ENCODE measurements at regions not wholly inside any gene's neighbourhood (a gene's known extent, or its start where the extent isn't known, plus 50 kb on each side); places are given as distances from the start of the nearest gene placed in this dataset.

DNA sequence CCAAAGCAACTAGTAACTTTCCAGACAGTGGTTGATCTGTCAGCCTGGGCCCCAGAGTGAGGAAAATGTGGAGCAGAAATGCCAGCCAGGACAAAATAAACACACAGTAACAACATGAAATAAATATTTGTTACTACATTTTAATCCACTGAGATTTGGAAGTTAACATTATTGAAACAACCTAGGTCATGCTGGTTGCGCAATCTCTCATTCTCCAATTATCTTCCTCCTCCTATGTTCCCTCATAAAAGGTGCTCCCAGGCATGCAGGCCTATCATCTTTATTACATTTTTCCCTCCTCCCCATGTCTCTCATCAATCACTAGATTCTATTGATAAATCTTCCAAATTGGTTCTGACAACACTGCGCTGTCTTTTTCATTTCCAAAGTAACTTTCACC lies 363.1 kb downstream of the HINT1 start:
- Mint-ChIP-seq H3K27ac (no peak overlapping the region), H3K27me3 (ENCODE audit: low read depth) (no peaks in the 10 kb centered on the region; the same call in 1 of the 2 replicates), H3K36me3 (ENCODE audit: insufficient read depth in 1 of 3, low read depth in 3 of 3) (peaks cover 0 to 6% (median 4%) of the 10 kb centered on the region in 3 experiments; a peak in 3 of 7 replicates), H3K4me1 (0 out of 4 replicates have a peak, but pooled peaks cover 0 to under 1% of the 10 kb centered on the region in 2 experiments), H3K9me3 (peaks cover 3 to 8% of the 10 kb centered on the region in 2 experiments; a peak in 4 of 5 replicates), H3K4me3 (no peak overlapping the region)
- no CpG with 5 or more reads among the region's 2 CpGs for WGBS (ENCODE audit: extremely low coverage, insufficient read length, low lambda C conversion rate)
- Histone ChIP-seq H2BK15ac (ENCODE audit: low read depth, low read length) (no peak overlapping the region), H3K9ac (ENCODE audit: extremely low read depth, insufficient read length, low read length) (no peak overlapping the region), H3K79me2 (ENCODE audit: insufficient read depth, low read length) (no peaks in the 10 kb centered on the region), H3K27ac (ENCODE audit: insufficient read length, low read depth, low read length) (no peak overlapping the region), H3K27me3 (ENCODE audit: insufficient read depth, low read length) (no peaks in the 10 kb centered on the region), H3K18ac (ENCODE audit: insufficient read length, low read depth, low read length) (no peak overlapping the region), H2BK20ac (ENCODE audit: low read depth, low read length, poor library complexity, severe bottlenecking) (no peak overlapping the region), H3K23ac (ENCODE audit: insufficient read length, low read depth, low read length) (no peak overlapping the region), H4K8ac (replicated peaks; ENCODE audit: insufficient read length, low read depth, low read length) (no peak overlapping the region), H2BK5ac (ENCODE audit: insufficient read length, low read length) (no peak overlapping the region), H3K79me1 (ENCODE audit: insufficient read depth, low read depth, low read length, poor library complexity, severe bottlenecking) (no peaks in the 10 kb centered on the region), H3K56ac (ENCODE audit: insufficient read length, low read depth, low read length) (no peak overlapping the region), H2AK5ac (ENCODE audit: insufficient read length, low read length) (no peak overlapping the region), H2AFZ (ENCODE audit: low read length) (no peak overlapping the region), H3K4ac (ENCODE audit: low read depth, low read length) (no peak overlapping the region), H3K4me2 (ENCODE audit: insufficient read depth, insufficient read length, low read length) (no peak overlapping the region), H2BK12ac (ENCODE audit: insufficient read length, low read depth, low read length) (no peak overlapping the region), H3K14ac (ENCODE audit: insufficient read depth, low read length) (no peak overlapping the region), H3K4me1 (ENCODE audit: insufficient read depth, low read length) (no peaks in the 10 kb centered on the region), H4K20me1 (ENCODE audit: control insufficient read depth, insufficient read depth, insufficient read length) (no peaks in the 10 kb centered on the region), H3K9me3 (ENCODE audit: control insufficient read depth, low read depth, low read length) (no peaks in the 10 kb centered on the region), H3K23me2 (ENCODE audit: insufficient read length, low read depth, low read length, poor library complexity, severe bottlenecking) (no peaks in the 10 kb centered on the region), H2BK120ac (ENCODE audit: low read depth, low read length, poor library complexity, severe bottlenecking) (no peak overlapping the region), H3T11ph (ENCODE audit: low read length) (no peak overlapping the region), H4K91ac (ENCODE audit: insufficient read length, low read depth, low read length) (no peak overlapping the region), H4K5ac (ENCODE audit: insufficient read length, low read depth, low read length) (no peak overlapping the region)
- TF ChIP-seq, protein P1, sequence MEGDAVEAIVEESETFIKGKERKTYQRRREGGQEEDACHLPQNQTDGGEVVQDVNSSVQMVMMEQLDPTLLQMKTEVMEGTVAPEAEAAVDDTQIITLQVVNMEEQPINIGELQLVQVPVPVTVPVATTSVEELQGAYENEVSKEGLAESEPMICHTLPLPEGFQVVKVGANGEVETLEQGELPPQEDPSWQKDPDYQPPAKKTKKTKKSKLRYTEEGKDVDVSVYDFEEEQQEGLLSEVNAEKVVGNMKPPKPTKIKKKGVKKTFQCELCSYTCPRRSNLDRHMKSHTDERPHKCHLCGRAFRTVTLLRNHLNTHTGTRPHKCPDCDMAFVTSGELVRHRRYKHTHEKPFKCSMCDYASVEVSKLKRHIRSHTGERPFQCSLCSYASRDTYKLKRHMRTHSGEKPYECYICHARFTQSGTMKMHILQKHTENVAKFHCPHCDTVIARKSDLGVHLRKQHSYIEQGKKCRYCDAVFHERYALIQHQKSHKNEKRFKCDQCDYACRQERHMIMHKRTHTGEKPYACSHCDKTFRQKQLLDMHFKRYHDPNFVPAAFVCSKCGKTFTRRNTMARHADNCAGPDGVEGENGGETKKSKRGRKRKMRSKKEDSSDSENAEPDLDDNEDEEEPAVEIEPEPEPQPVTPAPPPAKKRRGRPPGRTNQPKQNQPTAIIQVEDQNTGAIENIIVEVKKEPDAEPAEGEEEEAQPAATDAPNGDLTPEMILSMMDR (conservative IDR thresholded peaks at IDR 0.05), result no peak
- DNase-seq, result no peak
